SH-SY5Y (cell line): ENCODE measurements at regions not wholly inside any gene's neighbourhood (a gene's known extent, or its start where the extent isn't known, plus 50 kb on each side); places are given as distances from the start of the nearest gene placed in this dataset.

Experiments
- GATA2 ChIP-seq: IDR thresholded peaks from 2 replicates; pipeline ENCODE4 v1.6.1; 2011; ENCODE audit warnings: mild to moderate bottlenecking, low read depth, low read length
- GATA3 ChIP-seq: IDR thresholded peaks from 2 replicates; pipeline ENCODE4 v1.6.1; 2011; ENCODE audit warnings: low read depth, mild to moderate bottlenecking, low read length, moderate library complexity

- TF ChIP-seq GATA3 (no peak), GATA2 (no peak)
Measured at GRCh38 chr7:69166979-69167516, 431.2 kb upstream of the AUTS2 start.
